Right lobe of liver (tissue), 4 donors: ENCODE measurements at regions not wholly inside any gene's neighbourhood (a gene's known extent, or its start where the extent isn't known, plus 50 kb on each side); places are given as distances from the start of the nearest gene placed in this dataset.

Experiments used
- CTCF ChIP-seq, 4 donors: fragments of 200-600 bp in 3 of 4; fragments of 450-650 bp in 1 of 4; IDR thresholded peaks; one replicate each; pipeline versions ENCODE4 v1.5.1 to v1.8.0; 2016 to 2022; ENCODE audit warnings: antibody characterized with exemption in 4 of 4, mild to moderate bottlenecking in 2 of 4
- POLR2A ChIP-seq: fragments of 450-650 bp; IDR thresholded peaks from one replicate; pipeline ENCODE4 v1.6.1; 2017; ENCODE audit warnings: antibody characterized with exemption, mild to moderate bottlenecking
- donor health status: DM: no; HTN: no; CAD: no.
- donor health status: DM: no; HTN: no; CAD: no.
- donor health status: DM: no; HTN: yes; CAD: no.

GRCh38 chr20:24393903-24394302 lies 75.5 kb upstream of the SYNDIG1 start:
- no peak for TF ChIP-seq CTCF (IDR thresholded peaks at IDR 0.05)
- no peak for TF ChIP-seq POLR2A
